ENCODE measurements at regions not wholly inside any gene's neighbourhood (a gene's known extent, or its start where the extent isn't known, plus 50 kb on each side); places are given as distances from the start of the nearest gene placed in this dataset.

GRCh38 chr14:71286126-71286525 lies 378.9 kb downstream of the PCNX1 start:
- intact Hi-C loops (cut with micrococcal nuclease) = no loop called here
- Mint-ChIP-seq H3K4me1 (ENCODE audit: low read depth) (peaks cover 10% of the 10 kb centered on the region), H3K27me3 (ENCODE audit: low read depth) (peaks cover 13% of the 10 kb centered on the region), H3K27ac (no peak overlapping the region), H3K4me3 (ENCODE audit: low read depth) (no peak overlapping the region), H3K36me3 (ENCODE audit: low read depth) (no peaks in the 10 kb centered on the region), H3K9me3 (peaks cover 10% of the 10 kb centered on the region)
- DNase-seq (ENCODE audit: low spot score) = no peak

DNA sequence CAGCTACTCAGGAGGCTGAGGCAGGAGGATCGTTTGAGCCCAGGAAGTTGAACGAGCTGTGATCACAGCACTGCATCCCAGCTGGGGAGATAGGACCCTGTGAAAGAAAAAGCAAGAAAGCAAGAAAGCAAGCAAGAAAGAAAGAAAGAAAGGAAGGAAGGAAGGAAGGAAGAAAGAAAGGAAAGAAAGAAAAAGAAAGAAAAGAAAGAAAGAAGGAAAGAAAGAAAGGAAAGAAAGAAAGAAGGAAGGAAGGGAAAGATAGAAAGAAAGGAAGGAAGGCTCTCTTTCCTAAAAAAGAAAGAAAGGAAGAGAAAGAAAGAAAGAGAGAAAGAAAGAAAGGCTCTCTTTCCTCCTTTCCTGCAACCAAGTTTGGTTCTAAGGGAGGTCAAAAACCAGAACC lies 380.3 kb downstream of the PCNX1 start:
- H3K27me3 Mint-ChIP-seq (ENCODE audit: low read depth) = peaks cover 13% of the 10 kb centered on the region
- H3K4me1 Mint-ChIP-seq (ENCODE audit: low read depth) = peaks cover 14% of the 10 kb centered on the region
- H3K9me3 Mint-ChIP-seq = peaks cover 10% of the 10 kb centered on the region
- H3K4me3 Mint-ChIP-seq (ENCODE audit: low read depth) = no peak overlapping the region
- H3K36me3 Mint-ChIP-seq (ENCODE audit: low read depth) = no peaks in the 10 kb centered on the region
- no peak overlapping the region for H3K27ac Mint-ChIP-seq
- no peak for DNase-seq (ENCODE audit: low spot score)
- intact Hi-C loops (cut with micrococcal nuclease) = no loop called here

DNA sequence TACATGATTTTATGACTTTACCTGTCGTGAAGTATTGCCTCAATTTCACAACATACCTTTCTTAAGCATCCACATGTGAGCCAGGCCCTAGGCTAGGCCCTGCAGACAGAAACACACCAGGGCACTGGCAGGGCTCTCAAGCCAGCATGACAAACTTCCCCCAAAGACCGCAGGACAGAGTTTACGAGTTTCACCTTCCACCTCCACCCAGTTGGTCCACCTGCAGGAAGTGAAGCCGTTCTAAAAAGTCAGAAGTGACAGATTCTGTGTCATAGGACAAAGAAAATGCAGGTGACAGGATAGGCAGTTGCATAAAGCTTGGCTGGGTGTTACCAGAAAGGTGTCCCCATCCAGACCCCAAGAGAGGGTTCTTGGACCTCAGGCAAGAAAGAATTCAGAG lies 382.3 kb downstream of the PCNX1 start:
- peaks cover 14% of the 10 kb centered on the region for H3K4me1 Mint-ChIP-seq (ENCODE audit: low read depth)
- no peaks in the 10 kb centered on the region for H3K36me3 Mint-ChIP-seq (ENCODE audit: low read depth)
- no peak overlapping the region for H3K27ac Mint-ChIP-seq
- intact Hi-C loops (cut with micrococcal nuclease) = no loop called here
- peaks cover 4% of the 10 kb centered on the region for H3K27me3 Mint-ChIP-seq (ENCODE audit: low read depth)
- no peak overlapping the region for H3K4me3 Mint-ChIP-seq (ENCODE audit: low read depth)
- H3K9me3 Mint-ChIP-seq = peaks cover 10% of the 10 kb centered on the region
- no peak for DNase-seq (ENCODE audit: low spot score)

- H3K36me3 Mint-ChIP-seq (ENCODE audit: low read depth) = no peaks in the 10 kb centered on the region
- no peak overlapping the region for H3K4me3 Mint-ChIP-seq (ENCODE audit: low read depth)
- H3K9me3 Mint-ChIP-seq = peaks cover 7% of the 10 kb centered on the region
- intact Hi-C loops (cut with micrococcal nuclease) = loop anchor here (2.0 kb wide), 1 partner anchor 72 kb away; no protein-coding TSS in a partner anchor
- H3K27me3 Mint-ChIP-seq (ENCODE audit: low read depth) = peaks cover 4% of the 10 kb centered on the region
- no peak overlapping the region for H3K27ac Mint-ChIP-seq
- H3K4me1 Mint-ChIP-seq (ENCODE audit: low read depth) = peaks cover 14% of the 10 kb centered on the region
- DNase-seq (ENCODE audit: low spot score) = no peak
These were observed 383.0 kb downstream of the PCNX1 start for GRCh38 chr14:71290301-71290700.

DNA sequence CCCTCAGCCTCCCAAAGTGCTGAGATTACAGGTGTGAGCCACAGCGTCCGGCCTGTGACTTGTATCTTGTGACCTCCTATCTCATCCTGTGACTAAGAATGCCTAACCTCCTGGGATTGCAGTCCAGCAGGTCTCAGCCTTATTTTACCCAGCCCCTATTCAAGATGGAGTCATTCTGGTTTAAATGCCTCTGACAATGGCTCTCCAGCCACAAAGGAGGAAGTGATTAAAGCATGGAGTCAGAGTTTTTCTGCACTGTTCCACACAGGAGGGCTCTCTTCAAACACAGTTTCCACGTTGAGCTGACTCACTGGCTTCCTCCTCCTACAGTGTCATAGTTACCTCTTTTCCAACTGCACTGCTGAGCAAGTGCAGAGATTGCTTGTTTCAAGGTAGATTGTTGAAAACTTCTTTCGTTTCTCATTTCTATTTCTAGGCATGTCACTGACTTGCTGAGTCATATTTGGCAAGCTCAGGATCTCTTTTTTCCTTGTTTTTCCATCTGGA lies 383.8 kb downstream of the PCNX1 start:
- no peak for DNase-seq (ENCODE audit: low spot score)
- Mint-ChIP-seq H3K27ac (peak overlapping the region; percentile 73), H3K27me3 (ENCODE audit: low read depth) (peaks cover 4% of the 10 kb centered on the region), H3K9me3 (peaks cover under 1% of the 10 kb centered on the region), H3K4me3 (ENCODE audit: low read depth) (no peak overlapping the region), H3K4me1 (ENCODE audit: low read depth) (peaks cover 17% of the 10 kb centered on the region), H3K36me3 (ENCODE audit: low read depth) (no peaks in the 10 kb centered on the region)
- intact Hi-C loops (cut with micrococcal nuclease) = loop anchor here (1.0 to 2.0 kb wide), 3 partner anchors 24 to 72 kb away; partner anchors contain the start of gene SIPA1L1

DNA sequence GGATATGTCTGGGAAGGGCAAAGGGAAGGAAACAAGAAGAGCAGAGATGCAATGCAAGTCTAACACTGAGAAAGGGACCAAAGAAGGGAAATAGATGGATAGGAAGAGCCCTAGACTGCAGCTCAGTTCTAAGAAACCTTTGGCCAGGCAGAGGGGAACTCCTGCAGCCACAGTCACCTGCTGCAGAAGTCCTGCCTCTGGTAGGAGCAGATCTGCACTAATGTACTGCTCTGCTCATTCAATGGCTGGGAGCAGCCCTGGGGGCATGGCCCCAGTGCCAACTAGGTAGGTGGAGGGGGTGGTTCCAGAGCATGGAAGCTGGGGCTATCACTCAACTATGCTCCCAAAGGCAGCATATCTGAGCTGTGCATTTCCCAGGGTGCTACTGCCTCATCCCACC lies 388.9 kb downstream of the PCNX1 start:
- no peak for DNase-seq (ENCODE audit: low spot score)
- H3K36me3 Mint-ChIP-seq (ENCODE audit: low read depth) = no peaks in the 10 kb centered on the region
- H3K27ac Mint-ChIP-seq = no peak overlapping the region
- H3K27me3 Mint-ChIP-seq (ENCODE audit: low read depth) = no peaks in the 10 kb centered on the region
- H3K4me3 Mint-ChIP-seq (ENCODE audit: low read depth) = no peak overlapping the region
- no peaks in the 10 kb centered on the region for H3K9me3 Mint-ChIP-seq
- intact Hi-C loops (cut with micrococcal nuclease) = no loop called here
- H3K4me1 Mint-ChIP-seq (ENCODE audit: low read depth) = peaks cover 18% of the 10 kb centered on the region

DNA sequence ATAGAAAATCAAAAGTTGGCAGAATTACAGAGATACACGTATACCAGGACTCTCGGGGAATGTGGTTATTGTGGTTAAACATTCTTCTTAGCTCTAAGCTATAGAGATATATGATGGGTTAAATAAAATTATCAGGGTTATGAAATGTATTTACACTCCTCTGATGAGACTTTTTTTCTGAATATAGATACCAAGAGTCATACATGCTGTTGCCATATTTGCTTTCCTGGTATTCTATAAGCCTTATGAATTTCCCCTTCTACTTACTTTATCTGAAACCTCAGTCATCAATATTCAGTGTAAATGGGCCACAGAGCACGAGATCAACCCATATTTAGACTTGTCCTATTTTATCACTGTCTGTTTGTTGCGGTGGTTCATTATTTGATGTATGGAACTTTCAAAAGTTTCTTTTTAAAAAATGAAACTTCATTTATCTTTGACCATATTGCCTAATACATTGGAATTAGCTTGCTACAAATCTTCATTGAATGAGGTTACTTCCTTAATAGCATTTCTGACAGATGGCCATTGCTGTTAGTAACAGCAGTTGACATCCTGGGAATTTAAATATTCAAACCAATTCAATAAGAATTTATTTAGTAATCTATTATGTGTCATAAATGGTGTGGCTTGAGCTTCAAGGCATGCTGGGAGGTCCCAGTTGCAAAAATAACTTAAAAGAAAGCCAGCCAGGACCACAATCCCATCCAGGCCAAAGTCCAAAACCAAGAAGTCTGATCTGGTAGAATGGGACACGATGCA lies 393.5 kb downstream of the PCNX1 start:
- intact Hi-C loops (cut with micrococcal nuclease) = no loop called here
- no peak overlapping the region for H3K27ac Mint-ChIP-seq

DNA sequence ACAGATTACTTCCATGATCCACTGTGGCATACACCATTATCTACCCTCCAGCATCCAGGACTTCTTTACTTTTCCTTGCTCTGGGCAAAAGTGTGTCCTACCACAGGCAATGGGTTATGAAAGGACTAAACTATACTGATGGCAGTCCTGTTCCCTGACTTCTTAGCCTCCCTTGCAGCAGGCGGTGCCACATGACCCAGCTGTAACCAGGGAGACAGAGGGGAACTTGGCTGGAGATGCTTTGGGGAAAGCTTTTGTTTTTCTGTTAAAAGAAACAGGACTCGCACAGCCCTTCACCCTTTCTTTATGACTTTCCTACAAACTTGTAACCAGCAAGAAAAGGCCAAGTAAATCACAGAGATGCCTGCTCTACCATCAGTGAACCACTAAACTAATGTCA lies 394.4 kb downstream of the PCNX1 start:
- Mint-ChIP-seq H3K9me3 (peaks cover 27% of the 10 kb centered on the region), H3K4me1 (ENCODE audit: low read depth) (peaks cover 11% of the 10 kb centered on the region), H3K36me3 (ENCODE audit: low read depth) (peaks cover 14% of the 10 kb centered on the region), H3K27ac (no peak overlapping the region), H3K27me3 (ENCODE audit: low read depth) (peaks cover under 1% of the 10 kb centered on the region), H3K4me3 (ENCODE audit: low read depth) (no peak overlapping the region)
- DNase-seq (ENCODE audit: low spot score) = no peak
- intact Hi-C loops (cut with micrococcal nuclease) = no loop called here

More for the DNA sequence above, 393.5 kb downstream of the PCNX1 start:
- DNase-seq (ENCODE audit: low spot score) = no peak
- peaks cover 14% of the 10 kb centered on the region for H3K4me1 Mint-ChIP-seq (ENCODE audit: low read depth)
- no peak overlapping the region for H3K4me3 Mint-ChIP-seq (ENCODE audit: low read depth)
- H3K36me3 Mint-ChIP-seq (ENCODE audit: low read depth) = peaks cover 12% of the 10 kb centered on the region
- no peaks in the 10 kb centered on the region for H3K27me3 Mint-ChIP-seq (ENCODE audit: low read depth)
- peaks cover 25% of the 10 kb centered on the region for H3K9me3 Mint-ChIP-seq

DNA sequence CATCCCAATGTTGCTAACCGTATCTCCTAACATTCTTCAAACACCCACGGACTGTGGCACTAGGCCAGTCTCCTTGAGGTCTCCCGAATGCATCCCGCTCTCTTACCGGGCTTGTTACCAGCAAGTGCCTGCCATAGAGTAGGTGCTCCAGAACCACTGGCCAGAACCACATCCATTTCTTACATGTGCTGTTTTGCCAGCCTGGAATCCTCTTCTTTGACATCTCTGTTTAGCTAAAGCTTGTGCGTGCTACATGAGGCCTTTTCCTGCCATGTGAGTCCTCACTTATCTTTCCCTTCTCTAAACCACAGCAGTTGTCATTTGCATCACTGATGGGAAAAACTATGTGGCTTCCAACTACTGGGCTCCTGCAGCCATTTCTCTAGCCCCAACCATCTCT lies 397.4 kb downstream of the PCNX1 start:
- Mint-ChIP-seq H3K9me3 (peaks cover 33% of the 10 kb centered on the region), H3K36me3 (ENCODE audit: low read depth) (peaks cover 16% of the 10 kb centered on the region), H3K27me3 (ENCODE audit: low read depth) (peaks cover 6% of the 10 kb centered on the region), H3K4me3 (ENCODE audit: low read depth) (no peak overlapping the region), H3K4me1 (ENCODE audit: low read depth) (peaks cover 6% of the 10 kb centered on the region), H3K27ac (no peak overlapping the region)
- DNase-seq (ENCODE audit: low spot score) = no peak
- intact Hi-C loops (cut with micrococcal nuclease) = no loop called here

DNA sequence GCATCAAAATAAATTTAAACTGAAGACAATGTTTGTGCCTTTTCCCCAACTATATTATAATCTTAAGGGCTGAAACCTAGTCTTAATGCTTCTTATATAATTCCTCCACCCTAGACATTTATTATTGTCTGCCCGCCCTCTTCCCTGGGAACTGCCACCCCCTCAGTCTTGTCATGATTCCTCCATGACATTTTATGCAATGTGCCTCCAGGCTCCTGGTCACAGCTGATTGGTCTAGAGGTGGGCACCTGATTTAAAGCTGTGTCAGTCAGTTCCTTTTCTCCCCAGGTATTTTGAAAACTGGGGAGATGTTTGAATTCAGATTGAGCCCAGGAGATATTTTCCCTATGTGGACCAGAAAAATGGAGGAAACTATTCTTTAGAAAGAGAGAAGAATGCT lies 401.4 kb downstream of the PCNX1 start:
- no peaks in the 10 kb centered on the region for H3K4me1 Mint-ChIP-seq (ENCODE audit: low read depth)
- DNase-seq (ENCODE audit: low spot score) = no peak
- H3K27me3 Mint-ChIP-seq (ENCODE audit: low read depth) = peaks cover 8% of the 10 kb centered on the region
- H3K27ac Mint-ChIP-seq = no peak overlapping the region
- intact Hi-C loops (cut with micrococcal nuclease) = no loop called here
- H3K9me3 Mint-ChIP-seq = peaks cover 36% of the 10 kb centered on the region
- no peak overlapping the region for H3K4me3 Mint-ChIP-seq (ENCODE audit: low read depth)
- peaks cover 18% of the 10 kb centered on the region for H3K36me3 Mint-ChIP-seq (ENCODE audit: low read depth)

- Mint-ChIP-seq H3K4me1 (ENCODE audit: low read depth) (no peaks in the 10 kb centered on the region), H3K36me3 (ENCODE audit: low read depth) (peaks cover 16% of the 10 kb centered on the region), H3K9me3 (peaks cover 29% of the 10 kb centered on the region), H3K27ac (no peak overlapping the region), H3K27me3 (ENCODE audit: low read depth) (peaks cover 8% of the 10 kb centered on the region), H3K4me3 (ENCODE audit: low read depth) (no peak overlapping the region)
- DNase-seq (ENCODE audit: low spot score) = no peak
- intact Hi-C loops (cut with micrococcal nuclease) = no loop called here
These were observed 402.5 kb downstream of the PCNX1 start for GRCh38 chr14:71309756-71310155.

DNA sequence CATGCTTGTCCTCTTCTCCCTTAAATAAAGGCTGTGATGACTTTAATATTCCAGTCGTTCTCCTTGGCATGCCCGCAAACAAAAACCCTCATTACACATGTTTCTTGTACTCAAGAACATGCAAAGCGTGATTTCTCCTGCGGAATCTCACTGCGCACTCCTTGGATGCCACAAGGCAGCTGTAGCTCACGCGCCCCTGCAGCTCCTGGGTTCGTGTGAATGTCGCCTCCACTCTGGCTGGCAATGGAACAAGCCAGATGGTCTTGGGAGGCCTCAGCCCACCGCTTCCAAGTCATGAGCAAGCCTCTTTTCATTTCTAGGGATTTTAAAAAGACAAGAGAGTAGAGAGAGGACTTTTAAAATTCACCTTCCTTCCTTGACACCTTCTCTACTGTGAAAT lies 403.8 kb downstream of the PCNX1 start:
- no peak for DNase-seq (ENCODE audit: low spot score)
- intact Hi-C loops (cut with micrococcal nuclease) = no loop called here
- H3K4me1 Mint-ChIP-seq (ENCODE audit: low read depth) = no peaks in the 10 kb centered on the region

DNA sequence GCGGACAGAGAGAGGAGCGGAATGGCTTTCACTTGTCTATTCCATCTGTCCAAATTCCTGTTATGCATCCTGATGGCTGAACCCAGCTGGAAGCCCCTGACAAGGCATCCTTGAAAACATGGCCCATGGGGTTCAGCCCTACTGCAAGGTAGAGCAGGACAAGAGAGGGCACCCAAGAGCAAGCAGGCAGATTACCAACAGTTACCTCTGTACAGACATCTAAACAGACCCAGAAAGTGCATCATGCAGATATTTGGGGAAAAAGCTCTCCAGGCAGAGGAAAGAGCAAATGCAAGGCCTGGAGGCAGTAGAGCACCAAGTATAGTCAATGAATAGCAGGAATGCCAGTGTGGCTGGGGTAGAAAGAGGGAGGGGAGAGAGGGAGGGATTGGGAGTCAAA lies 407.5 kb downstream of the PCNX1 start:
- H3K4me1 Mint-ChIP-seq (ENCODE audit: low read depth) = peaks cover 9% of the 10 kb centered on the region
- peaks cover 11% of the 10 kb centered on the region for H3K9me3 Mint-ChIP-seq
- H3K4me3 Mint-ChIP-seq (ENCODE audit: low read depth) = no peak overlapping the region
- peaks cover 5% of the 10 kb centered on the region for H3K27me3 Mint-ChIP-seq (ENCODE audit: low read depth)
- intact Hi-C loops (cut with micrococcal nuclease) = no loop called here
- H3K36me3 Mint-ChIP-seq (ENCODE audit: low read depth) = peaks cover 6% of the 10 kb centered on the region
- no peak for DNase-seq (ENCODE audit: low spot score)
- H3K27ac Mint-ChIP-seq = no peak overlapping the region

More for the DNA sequence above, 403.8 kb downstream of the PCNX1 start:
- peaks cover 10% of the 10 kb centered on the region for H3K36me3 Mint-ChIP-seq (ENCODE audit: low read depth)
- no peak overlapping the region for H3K4me3 Mint-ChIP-seq (ENCODE audit: low read depth)
- peaks cover 11% of the 10 kb centered on the region for H3K27me3 Mint-ChIP-seq (ENCODE audit: low read depth)
- no peak overlapping the region for H3K27ac Mint-ChIP-seq
- peaks cover 19% of the 10 kb centered on the region for H3K9me3 Mint-ChIP-seq

Measured in activated T-helper 2 cell treated with anti-CD3 and anti-CD28 coated beads, Interferon-gamma antibody, Interleukin-2, Interleukin-4, amounts not matched to agents 10 μg/mL and 5 μg/mL and 100 μg/mL, durations not matched to agents 14 hours and 24 hours and 36 hours (primary cell).